Midbrain (tissue), 1 donor: ENCODE measurements at regions not wholly inside any gene's neighbourhood (a gene's known extent, or its start where the extent isn't known, plus 50 kb on each side); places are given as distances from the start of the nearest gene placed in this dataset.
A peak's percentile ranks its signal among the peaks of the same experiment; 100 is the strongest.
"Not testable (repeated sequence)": the region's sequence is repeated elsewhere in the genome, so short reads cannot be mapped to it uniquely, and the experiment has no call there.

Experiments
- DNase-seq: peaks from one replicate; lab custom pipeline; 2025; lab: John Stamatoyannopoulos, UW

GRCh38 chr3:105118905-105119304 is 247.8 kb upstream of the ALCAM start:
- DNase-seq: no peak

- no peak for DNase-seq
These were observed 246.8 kb upstream of the ALCAM start for GRCh38 chr3:105119801-105120340.

- no peak for DNase-seq
These were observed 235.8 kb upstream of the ALCAM start for GRCh38 chr3:105130911-105131310.

GRCh38 chr3:105137911-105138310 is 228.8 kb upstream of the ALCAM start:
- DNase-seq: peak; percentile 2

GRCh38 chr3:105139881-105140560 is 226.7 kb upstream of the ALCAM start:
- no peak for DNase-seq

GRCh38 chr3:105140899-105141367 is 225.8 kb upstream of the ALCAM start:
- DNase-seq: no peak

- DNase-seq: no peak
These were observed 221.9 kb upstream of the ALCAM start for GRCh38 chr3:105144837-105145236.

- no peak for DNase-seq
These were observed 221.2 kb upstream of the ALCAM start for GRCh38 chr3:105145511-105145910.

GRCh38 chr3:105149197-105149596 is 217.5 kb upstream of the ALCAM start:
- DNase-seq: not testable (repeated sequence)

- no peak for DNase-seq
These were observed 213.7 kb upstream of the ALCAM start for GRCh38 chr3:105152987-105153386.

GRCh38 chr3:105154692-105155091 is 212.0 kb upstream of the ALCAM start:
- no peak for DNase-seq

GRCh38 chr3:105157067-105157765 is 209.5 kb upstream of the ALCAM start:
- DNase-seq: no peak

- DNase-seq: no peak
These were observed 209.0 kb upstream of the ALCAM start for GRCh38 chr3:105157766-105158085.

- no peak for DNase-seq
These were observed 208.4 kb upstream of the ALCAM start for GRCh38 chr3:105158286-105158685.

- DNase-seq: no peak
These were observed 204.3 kb upstream of the ALCAM start for GRCh38 chr3:105162448-105162847.

- DNase-seq: no peak
These were observed 199.8 kb upstream of the ALCAM start for GRCh38 chr3:105166893-105167292.

- peak; percentile 14 for DNase-seq
These were observed 196.3 kb upstream of the ALCAM start for GRCh38 chr3:105170423-105170822.

- DNase-seq: peak; percentile 33
These were observed 192.6 kb upstream of the ALCAM start for GRCh38 chr3:105174017-105174615.

GRCh38 chr3:105177576-105177975 is 189.1 kb upstream of the ALCAM start:
- no peak for DNase-seq

GRCh38 chr3:105187344-105187743 is 179.4 kb upstream of the ALCAM start:
- no peak for DNase-seq

- no peak for DNase-seq
These were observed 171.4 kb upstream of the ALCAM start for GRCh38 chr3:105195260-105195659.

- no peak for DNase-seq
These were observed 168.8 kb upstream of the ALCAM start for GRCh38 chr3:105197863-105198262.

GRCh38 chr3:105199217-105199616 is 167.5 kb upstream of the ALCAM start:
- no peak for DNase-seq
